Ovary (tissue), 7 donors: ENCODE measurements at regions not wholly inside any gene's neighbourhood (a gene's known extent, or its start where the extent isn't known, plus 50 kb on each side); places are given as distances from the start of the nearest gene placed in this dataset.

Source experiments
- DNase-seq, 5 donors: peaks; one replicate each; pipeline ENCODE4 v3.0.0-alpha.2; 2019 to 2020
- H3K27ac ChIP-seq, 2 donors: fragments of 200-600 bp; one replicate each; pipeline versions ENCODE4 v1.5.1 to v1.8.0; 2019 to 2022
- H3K27me3 ChIP-seq: fragments of 200-600 bp; one replicate; pipeline ENCODE4 v1.8.0; 2022
- H3K36me3 ChIP-seq: fragments of 200-600 bp; sonication (generic); one replicate; pipeline ENCODE4 v1.5.1; 2019
- H3K4me1 ChIP-seq: one replicate; pipeline ENCODE4 v1.8.1; 2013; ENCODE audit warnings: mild to moderate bottlenecking, moderate library complexity; ENCODE audit not compliant: insufficient read depth
- H3K4me3 ChIP-seq: fragments of 200-600 bp; sonication (generic); one replicate; pipeline ENCODE4 v1.5.1; 2017
- H3K9me3 ChIP-seq, 2 donors: fragments of 200-600 bp in 1 of 2; sonication (generic) in 1 of 2; one replicate each; pipeline versions ENCODE4 v1.5.1 to v1.8.1; 2013 to 2019; ENCODE audit warnings: mild to moderate bottlenecking in 1 of 2, moderate library complexity in 1 of 2
- EP300 ChIP-seq: sonication (generic); formaldehyde crosslinking; IDR thresholded peaks from one replicate; pipeline ENCODE4 v1.6.1; 2017; ENCODE audit warnings: antibody characterized with exemption
- POLR2A ChIP-seq: fragments of 450-650 bp; IDR thresholded peaks from one replicate; pipeline ENCODE4 v1.6.1; 2017; ENCODE audit warnings: antibody characterized with exemption, mild to moderate bottlenecking, moderate library complexity
- WGBS, 3 donors: extraction: QIAGEN DNeasy Blood & Tissue Kit in 1 of 3; methylation state at CpG; one replicate each; pipeline versions ENCODE4 v1.1.5 to v1.1.7; 2013 to 2017; 5-methylcytosine and 5-hydroxymethylcytosine counted together
- intact Hi-C, 4 donors: fragments of 100-400 bp; cut with DNase I; formaldehyde crosslinking; loops; one replicate each; pipeline versions ENCODE4 v1.11.0 to v1.15.1; 2022 to 2023
- TF ChIP-seq, protein P1 (sequence below), 3 donors: fragments of 450-650 bp in 2 of 3; fragments of 200-600 bp in 1 of 3; IDR thresholded peaks; one replicate each; pipeline versions ENCODE4 v1.5.1 to v1.8.0; 2016 to 2022; ENCODE audit warnings: antibody characterized with exemption in 3 of 3, mild to moderate bottlenecking in 1 of 3
- donor health status: DM: no; HTN: no; CAD: no; lungs with moderate emphysema.
- donor health status: DM: no; HTN: no; CAD: no.
- donor health status: Bipolar disorder and iron deficiency.
- donor health status: DM: no; HTN: no; CAD: no.
- donor health status: DM: yes; HTN: yes; CAD: no.

DNA sequence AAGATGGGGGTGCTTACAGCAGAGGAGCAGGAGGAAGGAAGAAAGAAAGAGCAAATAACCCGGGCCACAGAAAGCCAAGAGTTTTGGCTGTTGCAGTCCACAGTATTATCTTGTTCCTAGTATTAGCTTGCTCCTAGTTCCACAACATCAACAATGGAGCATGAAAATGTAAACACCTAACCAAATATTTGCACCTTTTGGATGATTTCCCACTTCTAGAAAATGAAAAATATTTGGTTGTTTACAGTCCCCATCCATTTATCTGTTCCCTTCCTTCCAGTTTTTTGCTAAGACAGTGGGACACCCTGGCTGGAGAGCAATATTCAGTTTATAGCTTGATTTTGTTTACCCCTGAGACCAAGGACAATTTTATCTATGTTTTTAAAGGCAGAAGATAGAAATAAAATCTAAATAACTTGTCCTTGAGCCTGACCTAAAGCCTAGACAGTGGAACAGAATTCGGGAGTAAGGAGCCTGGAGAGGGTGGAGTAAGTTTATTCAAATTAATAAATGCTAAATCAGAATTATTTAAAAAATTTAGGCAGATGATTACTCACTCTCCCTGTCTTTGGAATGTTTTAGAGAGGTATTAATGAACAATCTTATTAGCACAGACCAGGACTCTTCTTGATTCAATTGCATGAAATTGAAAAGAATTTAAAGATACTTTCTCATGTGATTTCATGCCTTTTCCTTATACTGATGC lies 51.6 kb downstream of the RESF1 start:
- Histone ChIP-seq H3K27ac (peak overlapping the region in 1 of 2 donors; percentile 60), H3K9me3 (no peaks in the 10 kb centered on the region), H3K4me1 (peaks cover 25% of the 10 kb centered on the region), H3K27me3 (no peaks in the 10 kb centered on the region), H3K36me3 (no peaks in the 10 kb centered on the region), H3K4me3 (no peak overlapping the region)
- peak in 2 of 5 donors; percentile 25 to 29 for DNase-seq
- intact Hi-C loops, result no loop called here
- no peak for TF ChIP-seq EP300
- TF ChIP-seq, protein P1, sequence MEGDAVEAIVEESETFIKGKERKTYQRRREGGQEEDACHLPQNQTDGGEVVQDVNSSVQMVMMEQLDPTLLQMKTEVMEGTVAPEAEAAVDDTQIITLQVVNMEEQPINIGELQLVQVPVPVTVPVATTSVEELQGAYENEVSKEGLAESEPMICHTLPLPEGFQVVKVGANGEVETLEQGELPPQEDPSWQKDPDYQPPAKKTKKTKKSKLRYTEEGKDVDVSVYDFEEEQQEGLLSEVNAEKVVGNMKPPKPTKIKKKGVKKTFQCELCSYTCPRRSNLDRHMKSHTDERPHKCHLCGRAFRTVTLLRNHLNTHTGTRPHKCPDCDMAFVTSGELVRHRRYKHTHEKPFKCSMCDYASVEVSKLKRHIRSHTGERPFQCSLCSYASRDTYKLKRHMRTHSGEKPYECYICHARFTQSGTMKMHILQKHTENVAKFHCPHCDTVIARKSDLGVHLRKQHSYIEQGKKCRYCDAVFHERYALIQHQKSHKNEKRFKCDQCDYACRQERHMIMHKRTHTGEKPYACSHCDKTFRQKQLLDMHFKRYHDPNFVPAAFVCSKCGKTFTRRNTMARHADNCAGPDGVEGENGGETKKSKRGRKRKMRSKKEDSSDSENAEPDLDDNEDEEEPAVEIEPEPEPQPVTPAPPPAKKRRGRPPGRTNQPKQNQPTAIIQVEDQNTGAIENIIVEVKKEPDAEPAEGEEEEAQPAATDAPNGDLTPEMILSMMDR (IDR thresholded peaks at IDR 0.05), result no peak
- TF ChIP-seq POLR2A, result no peak
- 6 to 20% (median 10%) methylated on average over 2 of the region's 2 CpGs for WGBS, 3 donors

DNA sequence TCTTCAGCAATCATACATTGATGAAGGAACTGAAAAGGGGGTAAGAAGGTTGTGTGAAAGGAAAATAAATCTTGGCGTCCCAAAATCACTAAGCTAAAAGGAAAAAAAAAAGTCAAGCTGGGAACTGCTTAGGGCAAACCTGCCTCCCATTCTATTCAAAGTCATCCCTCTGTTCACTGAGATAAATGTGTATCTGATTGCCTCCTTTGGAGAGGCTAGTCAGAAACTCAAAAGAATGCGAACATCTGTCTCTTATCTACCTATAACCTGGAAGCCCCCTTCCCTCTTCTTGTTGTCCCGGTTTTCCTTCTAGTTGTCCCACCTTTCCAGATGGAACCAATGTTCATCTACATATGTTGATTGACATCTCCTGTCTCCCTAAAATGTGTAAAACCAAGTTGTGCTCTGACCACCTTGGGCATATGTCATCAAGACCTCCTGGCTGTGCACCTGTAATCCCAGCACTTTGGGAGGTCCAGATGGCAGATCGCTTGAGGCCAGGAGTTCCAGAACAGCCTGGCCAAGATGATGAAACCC lies 53.1 kb downstream of the RESF1 start:
- Histone ChIP-seq H3K36me3 (no peaks in the 10 kb centered on the region), H3K4me1 (peaks cover 22% of the 10 kb centered on the region), H3K9me3 (no peaks in the 10 kb centered on the region), H3K4me3 (no peak overlapping the region), H3K27ac (no peak overlapping the region), H3K27me3 (no peaks in the 10 kb centered on the region)
- TF ChIP-seq EP300 (no peak), POLR2A (no peak)
- TF ChIP-seq, protein P1 (IDR thresholded peaks at IDR 0.05), result no peak
- intact Hi-C loops, result no loop called here
- DNase-seq, result no peak
- 91 to 95% (median 94%) methylated on average over 4 of the region's 4 CpGs for WGBS, 3 donors

DNA sequence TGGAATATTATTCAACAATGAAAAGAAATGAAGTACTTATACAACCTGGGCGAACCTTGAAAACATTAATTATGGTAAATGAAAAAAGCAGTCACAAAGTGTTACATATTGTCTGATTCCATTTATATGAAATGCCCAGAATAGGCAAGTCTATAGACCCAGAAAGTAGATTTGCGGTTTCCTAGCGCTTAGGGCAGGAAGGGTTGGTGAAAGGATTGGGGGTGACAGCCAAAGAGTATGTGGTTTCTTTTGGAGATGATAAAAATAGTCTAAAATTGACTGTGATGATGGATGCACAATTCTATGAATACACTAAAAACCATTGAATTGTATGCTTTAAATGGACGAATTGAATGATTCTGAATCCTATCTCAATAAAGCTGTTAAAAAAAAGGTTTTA lies 55.8 kb downstream of the RESF1 start:
- 94 to 98% (median 96%) methylated on average over 4 of the region's 4 CpGs for WGBS, 3 donors
- no peak overlapping the region for H3K27ac ChIP-seq
- no peak for TF ChIP-seq POLR2A
- no peak for TF ChIP-seq EP300
- TF ChIP-seq, protein P1 (IDR thresholded peaks at IDR 0.05), result no peak
- no peaks in the 10 kb centered on the region for H3K9me3 ChIP-seq
- no peak overlapping the region for H3K4me3 ChIP-seq
- DNase-seq, result no peak
- no peaks in the 10 kb centered on the region for H3K36me3 ChIP-seq
- H3K4me1 ChIP-seq, result peaks cover 13% of the 10 kb centered on the region
- no peaks in the 10 kb centered on the region for H3K27me3 ChIP-seq
- intact Hi-C loops, result no loop called here

DNA sequence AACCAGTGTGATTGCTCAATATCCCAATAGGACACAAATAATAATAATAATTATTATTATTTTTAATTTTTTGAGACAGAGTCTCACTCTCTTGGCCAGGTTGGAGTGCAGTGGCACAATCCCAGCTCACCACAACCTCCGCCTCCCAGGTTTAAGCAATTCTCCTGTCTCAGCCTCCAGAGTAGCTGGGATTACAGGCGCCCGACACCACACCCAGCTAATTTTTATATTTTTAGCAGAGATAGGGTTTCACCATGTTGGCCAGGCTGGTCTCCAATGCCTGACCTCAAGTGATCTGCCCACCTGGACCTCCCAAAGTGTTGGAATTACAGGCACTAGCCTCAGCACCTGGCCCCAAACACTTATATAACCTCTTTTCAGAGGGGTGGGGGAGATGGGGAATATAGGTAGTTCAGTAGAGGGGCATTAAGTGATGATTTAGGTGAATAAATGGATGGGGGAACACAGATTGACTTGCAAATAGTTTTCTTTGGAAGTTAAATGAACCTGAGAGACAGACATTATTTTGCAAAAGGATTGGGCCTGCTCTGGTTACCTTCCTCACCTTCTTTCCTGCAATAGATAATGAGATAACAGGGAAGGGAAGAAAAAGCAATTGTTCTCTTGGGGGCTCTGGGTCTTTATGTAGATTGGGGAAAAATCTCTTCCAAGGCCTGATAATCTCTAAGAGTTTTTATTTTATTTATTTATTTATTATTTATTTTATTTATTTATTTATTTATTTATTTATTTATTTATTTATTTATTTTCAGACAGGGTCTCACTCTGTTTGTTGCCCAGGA lies 57.7 kb downstream of the RESF1 start:
- H3K36me3 ChIP-seq, result no peaks in the 10 kb centered on the region
- H3K4me1 ChIP-seq, result peaks cover 3% of the 10 kb centered on the region
- no peaks in the 10 kb centered on the region for H3K27me3 ChIP-seq
- WGBS, 3 donors, result 94 to 96% (median 96%) methylated on average over 3 of the region's 3 CpGs
- H3K27ac ChIP-seq, result no peak overlapping the region
- TF ChIP-seq POLR2A (no peak), EP300 (no peak)
- TF ChIP-seq, protein P1 (IDR thresholded peaks at IDR 0.05), result no peak
- intact Hi-C loops, result no loop called here
- no peak overlapping the region for H3K4me3 ChIP-seq
- no peaks in the 10 kb centered on the region for H3K9me3 ChIP-seq
- no peak for DNase-seq
